Rectal smooth muscle tissue (tissue), 1 donor: ENCODE measurements at regions not wholly inside any gene's neighbourhood (a gene's known extent, or its start where the extent isn't known, plus 50 kb on each side); places are given as distances from the start of the nearest gene placed in this dataset.

Source experiments
- H3K27ac ChIP-seq: one replicate; pipeline ENCODE4 v1.7.0; 2013; ENCODE audit warnings: low read depth, low read length, inconsistent platforms
- H3K27me3 ChIP-seq: one replicate; pipeline ENCODE4 v1.7.0; 2013; ENCODE audit warnings: low read length; ENCODE audit not compliant: control insufficient read depth, insufficient read depth
- H3K36me3 ChIP-seq: one replicate; pipeline ENCODE4 v1.7.0; 2013; ENCODE audit warnings: low read length; ENCODE audit not compliant: control insufficient read depth, insufficient read depth
- H3K4me1 ChIP-seq: one replicate; pipeline ENCODE4 v1.7.0; 2013; ENCODE audit warnings: low read length; ENCODE audit not compliant: control insufficient read depth, insufficient read depth
- H3K4me3 ChIP-seq: one replicate; pipeline ENCODE4 v1.7.0; 2013; ENCODE audit warnings: low read length
- H3K9ac ChIP-seq: one replicate; pipeline ENCODE4 v1.7.0; 2013; ENCODE audit warnings: low read length

GRCh38 chr14:97453991-97454390 lies 656.8 kb downstream of the VRK1 start:
- no peak overlapping the region for H3K27ac ChIP-seq
- H3K27me3 ChIP-seq, result no peaks in the 10 kb centered on the region
- H3K4me1 ChIP-seq, result no peaks in the 10 kb centered on the region
- H3K4me3 ChIP-seq, result no peak overlapping the region
- H3K9ac ChIP-seq, result no peak overlapping the region
- H3K36me3 ChIP-seq, result no peaks in the 10 kb centered on the region

- Histone ChIP-seq H3K27ac (no peak overlapping the region), H3K4me3 (no peak overlapping the region), H3K9ac (no peak overlapping the region)
Measured at GRCh38 chr14:97456462-97456861, 659.3 kb downstream of the VRK1 start.

GRCh38 chr14:97456958-97457357 lies 659.8 kb downstream of the VRK1 start:
- Histone ChIP-seq H3K27ac (no peak overlapping the region), H3K4me1 (no peaks in the 10 kb centered on the region), H3K36me3 (no peaks in the 10 kb centered on the region), H3K9ac (no peak overlapping the region), H3K27me3 (no peaks in the 10 kb centered on the region), H3K4me3 (no peak overlapping the region)

More at GRCh38 chr14:97456462-97456861, 659.3 kb downstream of the VRK1 start:
- Histone ChIP-seq H3K27me3 (no peaks in the 10 kb centered on the region), H3K36me3 (no peaks in the 10 kb centered on the region), H3K4me1 (no peaks in the 10 kb centered on the region)

DNA sequence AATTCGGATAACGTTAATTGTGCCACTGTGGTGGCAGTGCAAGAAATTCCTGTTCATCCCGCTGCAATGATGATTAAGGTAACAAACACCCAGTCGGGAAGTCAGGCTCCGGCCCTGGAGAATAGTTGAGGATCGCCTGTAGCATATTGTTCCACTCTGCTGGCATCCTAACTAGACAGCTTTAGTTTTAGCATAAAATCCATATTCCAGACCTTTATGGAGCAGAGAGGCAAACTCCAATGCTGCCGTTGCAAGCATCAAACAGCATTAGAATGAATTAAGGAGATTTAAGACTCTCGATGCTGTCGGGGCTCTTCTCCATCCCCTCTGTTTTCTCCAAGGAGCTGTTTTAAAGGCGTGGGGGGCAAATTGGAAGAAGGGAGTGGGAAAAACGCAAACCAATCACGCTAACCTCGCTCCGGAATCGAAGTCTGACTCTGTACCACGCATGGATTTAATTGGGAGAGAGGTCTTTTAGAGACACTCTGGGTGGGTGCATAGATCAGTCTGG lies 660.4 kb downstream of the VRK1 start:
- Histone ChIP-seq H3K27me3 (no peaks in the 10 kb centered on the region), H3K36me3 (no peaks in the 10 kb centered on the region), H3K4me1 (no peaks in the 10 kb centered on the region), H3K9ac (no peak overlapping the region), H3K27ac (no peak overlapping the region), H3K4me3 (no peak overlapping the region)

GRCh38 chr14:97458255-97458654 lies 661.1 kb downstream of the VRK1 start:
- Histone ChIP-seq H3K4me1 (no peaks in the 10 kb centered on the region), H3K4me3 (no peak overlapping the region), H3K27ac (no peak overlapping the region), H3K36me3 (no peaks in the 10 kb centered on the region), H3K27me3 (no peaks in the 10 kb centered on the region), H3K9ac (no peak overlapping the region)

GRCh38 chr14:97458661-97459579 lies 661.7 kb downstream of the VRK1 start:
- Histone ChIP-seq H3K27ac (no peak overlapping the region), H3K4me3 (peak overlapping the region; percentile 19), H3K9ac (no peak overlapping the region)

GRCh38 chr14:97462081-97462480 lies 664.9 kb downstream of the VRK1 start:
- Histone ChIP-seq H3K27me3 (no peaks in the 10 kb centered on the region), H3K36me3 (no peaks in the 10 kb centered on the region), H3K9ac (no peak overlapping the region), H3K27ac (no peak overlapping the region), H3K4me1 (no peaks in the 10 kb centered on the region), H3K4me3 (no peak overlapping the region)

More at GRCh38 chr14:97458661-97459579, 661.7 kb downstream of the VRK1 start:
- Histone ChIP-seq H3K4me1 (no peaks in the 10 kb centered on the region), H3K27me3 (no peaks in the 10 kb centered on the region), H3K36me3 (no peaks in the 10 kb centered on the region)

DNA sequence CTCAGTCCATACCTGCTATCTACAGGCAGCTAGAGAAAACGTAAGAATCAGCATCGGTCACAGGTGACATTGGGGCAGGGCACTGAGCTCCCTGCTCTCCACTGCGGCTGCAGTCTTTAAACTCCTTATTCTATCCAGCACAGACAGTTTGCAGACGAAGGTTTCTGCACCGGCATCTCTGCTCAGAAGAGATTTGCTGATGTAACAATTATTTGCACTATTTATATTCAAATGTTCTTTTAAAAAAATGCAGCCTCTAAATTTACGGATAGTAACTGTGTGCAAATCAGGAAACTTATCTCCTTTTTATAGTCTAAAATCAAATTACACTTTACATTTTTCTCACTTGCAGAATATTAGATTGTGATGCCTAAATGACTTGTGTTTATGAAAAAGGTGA lies 671.0 kb downstream of the VRK1 start:
- no peak overlapping the region for H3K4me3 ChIP-seq
- H3K36me3 ChIP-seq, result no peaks in the 10 kb centered on the region
- no peak overlapping the region for H3K9ac ChIP-seq
- no peak overlapping the region for H3K27ac ChIP-seq
- H3K27me3 ChIP-seq, result no peaks in the 10 kb centered on the region
- no peaks in the 10 kb centered on the region for H3K4me1 ChIP-seq

- Histone ChIP-seq H3K36me3 (no peaks in the 10 kb centered on the region), H3K9ac (no peak overlapping the region), H3K27ac (no peak overlapping the region), H3K4me3 (no peak overlapping the region), H3K27me3 (no peaks in the 10 kb centered on the region), H3K4me1 (no peaks in the 10 kb centered on the region)
Measured at GRCh38 chr14:97477353-97477752, 680.2 kb downstream of the VRK1 start.

GRCh38 chr14:97485201-97485600 lies 688.0 kb downstream of the VRK1 start:
- Histone ChIP-seq H3K4me3 (no peak overlapping the region), H3K27me3 (no peaks in the 10 kb centered on the region), H3K9ac (no peak overlapping the region), H3K36me3 (no peaks in the 10 kb centered on the region), H3K4me1 (no peaks in the 10 kb centered on the region), H3K27ac (no peak overlapping the region)

DNA sequence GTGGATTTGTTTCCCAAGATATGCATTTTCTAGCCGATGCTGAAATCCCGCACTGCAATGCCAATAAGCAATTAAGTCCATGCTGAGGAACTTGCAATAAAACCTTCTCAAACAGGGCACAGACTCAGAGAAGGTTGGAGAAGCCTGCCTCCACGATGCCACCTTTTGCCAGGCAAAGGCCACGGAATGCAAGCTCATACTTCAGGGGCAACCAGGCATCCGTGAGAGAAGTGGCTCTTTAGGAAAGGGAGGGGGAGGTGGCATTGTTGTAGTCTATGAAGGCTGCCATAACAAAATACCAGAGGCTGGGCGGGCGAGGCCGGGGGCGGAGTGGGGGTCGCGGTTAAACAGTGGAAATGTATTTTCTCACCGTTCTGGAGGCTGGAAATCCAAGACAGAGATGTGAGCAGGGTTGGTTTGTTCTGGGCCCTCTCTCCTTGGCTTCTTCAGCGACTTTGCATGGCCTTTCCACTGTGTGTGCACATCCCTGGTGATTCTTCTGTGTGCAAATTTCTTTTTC lies 689.5 kb downstream of the VRK1 start:
- Histone ChIP-seq H3K4me3 (no peak overlapping the region), H3K36me3 (no peaks in the 10 kb centered on the region), H3K27me3 (no peaks in the 10 kb centered on the region), H3K4me1 (no peaks in the 10 kb centered on the region), H3K9ac (no peak overlapping the region), H3K27ac (no peak overlapping the region)

- H3K36me3 ChIP-seq, result no peaks in the 10 kb centered on the region
- no peak overlapping the region for H3K4me3 ChIP-seq
- no peak overlapping the region for H3K9ac ChIP-seq
- no peaks in the 10 kb centered on the region for H3K27me3 ChIP-seq
- H3K27ac ChIP-seq, result no peak overlapping the region
- no peaks in the 10 kb centered on the region for H3K4me1 ChIP-seq
Measured at GRCh38 chr14:97489750-97490149, 692.6 kb downstream of the VRK1 start.
